GM18517 (cell line): ENCODE measurements at regions not wholly inside any gene's neighbourhood (a gene's known extent, or its start where the extent isn't known, plus 50 kb on each side); places are given as distances from the start of the nearest gene placed in this dataset.
"Not testable (repeated sequence)": the region's sequence is repeated elsewhere in the genome, so short reads cannot be mapped to it uniquely, and the experiment has no call there.

Experiments
- ATAC-seq: cut with Tn5 transposase; IDR thresholded peaks from one replicate; pipeline ENCODE4 v1.9.1; 2021; ENCODE audit warnings: mild to moderate bottlenecking, moderate library complexity; ENCODE audit not compliant: unreplicated experiment

GRCh38 chr9:42239445-42240260 is 56.2 kb downstream of the SPATA31A6 start:
- not testable (repeated sequence) for ATAC-seq

- ATAC-seq, result not testable (repeated sequence)
These were observed 56.8 kb downstream of the SPATA31A6 start for GRCh38 chr9:42240261-42240579.

GRCh38 chr9:42243211-42243610 is 59.8 kb downstream of the SPATA31A6 start:
- ATAC-seq, result not testable (repeated sequence)

- not testable (repeated sequence) for ATAC-seq
These were observed 60.4 kb downstream of the SPATA31A6 start for GRCh38 chr9:42243822-42244221.

GRCh38 chr9:42268729-42269128 is 85.3 kb downstream of the SPATA31A6 start:
- ATAC-seq, result not testable (repeated sequence)

GRCh38 chr9:42269171-42269570 is 85.7 kb downstream of the SPATA31A6 start:
- ATAC-seq, result not testable (repeated sequence)

- ATAC-seq, result not testable (repeated sequence)
These were observed 89.7 kb downstream of the SPATA31A6 start for GRCh38 chr9:42273191-42273590.

GRCh38 chr9:42275141-42275540 is 91.7 kb downstream of the SPATA31A6 start:
- ATAC-seq, result no peak

- not testable (repeated sequence) for ATAC-seq
These were observed 99.2 kb downstream of the SPATA31A6 start for GRCh38 chr9:42282531-42283178.

- not testable (repeated sequence) for ATAC-seq
These were observed 99.7 kb downstream of the SPATA31A6 start for GRCh38 chr9:42283179-42283543.

GRCh38 chr9:42286145-42286845 is 102.8 kb downstream of the SPATA31A6 start:
- not testable (repeated sequence) for ATAC-seq

- ATAC-seq, result not testable (repeated sequence)
These were observed 104.8 kb downstream of the SPATA31A6 start for GRCh38 chr9:42288002-42288864.

- not testable (repeated sequence) for ATAC-seq
These were observed 105.4 kb downstream of the SPATA31A6 start for GRCh38 chr9:42288865-42289229.

- ATAC-seq, result not testable (repeated sequence)
These were observed 116.7 kb downstream of the SPATA31A6 start for GRCh38 chr9:42300124-42300523.

- not testable (repeated sequence) for ATAC-seq
These were observed 123.2 kb downstream of the SPATA31A6 start for GRCh38 chr9:42306625-42307024.

- ATAC-seq, result not testable (repeated sequence)
These were observed 124.0 kb downstream of the SPATA31A6 start for GRCh38 chr9:42307449-42307848.

- ATAC-seq, result not testable (repeated sequence)
These were observed 127.5 kb downstream of the SPATA31A6 start for GRCh38 chr9:42310972-42311371.

- ATAC-seq, result not testable (repeated sequence)
These were observed 132.6 kb downstream of the SPATA31A6 start for GRCh38 chr9:42316026-42316425.

GRCh38 chr9:42317677-42318076 is 134.2 kb downstream of the SPATA31A6 start:
- not testable (repeated sequence) for ATAC-seq

- ATAC-seq, result not testable (repeated sequence)
These were observed 139.8 kb downstream of the SPATA31A6 start for GRCh38 chr9:42323084-42323809.
